ENCODE measurements at regions not wholly inside any gene's neighbourhood (a gene's known extent, or its start where the extent isn't known, plus 50 kb on each side); places are given as distances from the start of the nearest gene placed in this dataset.

DNA sequence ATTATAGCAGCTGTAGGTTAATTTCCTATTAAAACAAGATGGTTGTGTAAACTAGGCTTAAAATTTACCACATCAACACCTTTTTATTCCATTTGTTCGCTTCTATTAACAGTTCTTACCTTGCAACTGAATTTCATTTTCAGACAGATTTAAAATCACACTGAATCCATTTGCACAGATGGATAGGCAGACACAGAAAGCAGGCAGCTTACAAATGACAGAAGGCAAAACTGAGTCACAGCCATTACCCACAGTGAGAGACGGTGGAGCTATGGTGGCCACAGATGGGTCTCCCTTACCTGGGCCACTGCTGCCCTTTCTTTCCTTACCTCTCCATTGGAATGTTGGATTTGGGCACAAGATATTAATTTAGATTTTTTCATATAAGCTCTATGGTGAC lies 1567.8 kb upstream of the SLC10A2 start:
- Histone ChIP-seq H3K27ac (no peak overlapping the region), H3K4me3 (no peak overlapping the region), H3K27me3 (no peaks in the 10 kb centered on the region), H3K9me3 (replicated peaks in 1 of 3) (no peaks in the 10 kb centered on the region), H3K36me3 (replicated peaks in 1 of 2) (no peaks in the 10 kb centered on the region), H3K4me1 (replicated peaks in 1 of 2) (no peaks in the 10 kb centered on the region)
- WGBS, 4 donors, result 88 to 98% (median 93%) methylated on average over 2 of the region's 2 CpGs
- no peak for DNase-seq
- TF ChIP-seq CTCF (IDR thresholded peaks at IDR 0.05), result no peak
- no peak for TF ChIP-seq POLR2A (IDR thresholded peaks at IDR 0.05)
- intact Hi-C loops (cut with DNase I), result no loop called here

DNA sequence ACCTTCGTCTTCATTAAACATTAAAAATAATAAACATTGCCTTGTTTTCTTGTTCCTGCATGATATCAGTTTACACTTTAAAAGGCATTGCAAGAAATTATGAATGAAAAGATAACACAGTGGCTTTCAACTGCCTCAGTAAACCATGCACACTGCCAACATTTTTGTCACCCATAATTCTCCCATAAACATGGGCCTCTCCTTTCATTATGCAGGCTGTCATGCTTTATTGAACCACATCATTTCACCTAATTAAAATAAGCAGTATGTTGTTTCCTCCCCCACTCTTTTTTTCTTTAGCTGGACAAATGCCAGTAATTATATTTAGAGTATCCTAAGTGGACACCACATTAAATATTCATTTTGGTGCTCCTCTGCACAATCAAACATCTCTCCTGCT lies 1566.5 kb upstream of the SLC10A2 start:
- TF ChIP-seq POLR2A (IDR thresholded peaks at IDR 0.05), result no peak
- TF ChIP-seq CTCF (IDR thresholded peaks at IDR 0.05), result no peak
- WGBS, 4 donors, result 67 to 79% (median 70%) methylated on average over 1 of the region's 1 CpG
- DNase-seq, result no peak

GRCh38 chr13:104625201-104625600 lies 1559.0 kb upstream of the SLC10A2 start:
- no peaks in the 10 kb centered on the region for H3K4me1 ChIP-seq (replicated peaks in 1 of 2)
- 80 to 97% (median 87%) methylated on average over 4 to 7 of the region's 7 CpGs for WGBS, 4 donors
- no peaks in the 10 kb centered on the region for H3K36me3 ChIP-seq (replicated peaks in 1 of 2)
- H3K9me3 ChIP-seq (replicated peaks in 1 of 3), result no peaks in the 10 kb centered on the region
- intact Hi-C loops (cut with DNase I), result no loop called here
- DNase-seq, result no peak
- H3K27me3 ChIP-seq, result no peaks in the 10 kb centered on the region
- H3K4me3 ChIP-seq, result no peak overlapping the region
- TF ChIP-seq POLR2A (IDR thresholded peaks at IDR 0.05), result no peak
- TF ChIP-seq CTCF (IDR thresholded peaks at IDR 0.05), result no peak
- H3K27ac ChIP-seq, result no peak overlapping the region

More for the DNA sequence above, 1566.5 kb upstream of the SLC10A2 start:
- intact Hi-C loops (cut with DNase I), result no loop called here
- no peak overlapping the region for H3K4me3 ChIP-seq
- no peaks in the 10 kb centered on the region for H3K27me3 ChIP-seq
- H3K4me1 ChIP-seq (replicated peaks in 1 of 2), result no peaks in the 10 kb centered on the region
- no peaks in the 10 kb centered on the region for H3K9me3 ChIP-seq (replicated peaks in 1 of 3)
- H3K36me3 ChIP-seq (replicated peaks in 1 of 2), result no peaks in the 10 kb centered on the region
- no peak overlapping the region for H3K27ac ChIP-seq

DNA sequence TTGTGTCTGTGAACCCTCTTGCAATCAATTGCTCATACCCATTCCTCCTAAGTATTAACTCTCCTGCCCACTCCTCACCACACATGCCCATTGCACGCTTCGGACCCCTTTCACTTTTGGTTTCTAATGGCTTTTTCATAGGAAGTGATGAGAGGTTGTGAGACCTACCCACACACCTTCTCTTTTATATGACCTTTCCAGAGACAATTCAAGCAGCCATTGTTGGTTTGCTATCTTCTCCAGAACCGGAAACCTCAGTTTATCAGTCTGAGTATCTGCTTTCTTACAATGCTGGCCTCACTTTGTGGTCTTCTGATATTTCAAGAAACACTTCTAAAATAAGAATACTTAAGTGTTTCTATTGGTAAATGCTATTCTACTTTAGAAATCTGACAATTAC lies 1550.8 kb upstream of the SLC10A2 start:
- H3K27ac ChIP-seq, result no peak overlapping the region
- no peaks in the 10 kb centered on the region for H3K27me3 ChIP-seq
- 80 to 97% (median 84%) methylated on average over 3 of the region's 3 CpGs for WGBS, 4 donors
- intact Hi-C loops (cut with DNase I), result no loop called here
- no peaks in the 10 kb centered on the region for H3K9me3 ChIP-seq (replicated peaks in 1 of 3)
- no peak overlapping the region for H3K4me3 ChIP-seq
- TF ChIP-seq POLR2A (IDR thresholded peaks at IDR 0.05) (no peak), CTCF (IDR thresholded peaks at IDR 0.05) (no peak)
- no peaks in the 10 kb centered on the region for H3K4me1 ChIP-seq (replicated peaks in 1 of 2)
- no peaks in the 10 kb centered on the region for H3K36me3 ChIP-seq (replicated peaks in 1 of 2)
- no peak for DNase-seq
